SH-SY5Y (cell line): ENCODE measurements at regions not wholly inside any gene's neighbourhood (a gene's known extent, or its start where the extent isn't known, plus 50 kb on each side); places are given as distances from the start of the nearest gene placed in this dataset.

Experiments
- GATA2 ChIP-seq: IDR thresholded peaks from 2 replicates; pipeline ENCODE4 v1.6.1; 2011; ENCODE audit warnings: mild to moderate bottlenecking, low read depth, low read length
- GATA3 ChIP-seq: IDR thresholded peaks from 2 replicates; pipeline ENCODE4 v1.6.1; 2011; ENCODE audit warnings: low read depth, mild to moderate bottlenecking, low read length, moderate library complexity

- no peak for TF ChIP-seq GATA2
- no peak for TF ChIP-seq GATA3
Observed at GRCh38 chr11:13102513-13102840, 93.4 kb downstream of the RASSF10 start.
